Keratinocyte (primary cell): ENCODE measurements at regions not wholly inside any gene's neighbourhood (a gene's known extent, or its start where the extent isn't known, plus 50 kb on each side); places are given as distances from the start of the nearest gene placed in this dataset.

Experiments used
- DNase-seq: peaks from one replicate; pipeline ENCODE4 v3.0.0-alpha.2; 2011; ENCODE audit warnings: low read depth, missing footprints, low spot score
- FAIRE-seq: peaks from 2 replicates; lab custom pipeline; 2011; peaks lifted over from hg19 to GRCh38; lab: Jason Lieb, UNC
- H2AFZ ChIP-seq: 2 replicates; pipeline ENCODE4 v1.6.0; 2012; ENCODE audit warnings: low read length, control low read depth, inconsistent platforms; ENCODE audit not compliant: control insufficient read depth
- H3K27ac ChIP-seq: 2 replicates; pipeline ENCODE4 v1.5.1; 2011; ENCODE audit warnings: low read length; ENCODE audit not compliant: control insufficient read depth, insufficient read depth
- H3K27me3 ChIP-seq: 3 replicates; pipeline ENCODE4 v1.6.0; 2011; ENCODE audit warnings: low read length; ENCODE audit not compliant: control insufficient read depth, insufficient read depth; ENCODE audit errors: extremely low read depth
- H3K36me3 ChIP-seq, 2 experiments: 2 replicates in 1 of 2; 3 replicates in 1 of 2; pipeline ENCODE4 v1.5.1; 2011; ENCODE audit warnings: low read length in 2 of 2, mild to moderate bottlenecking in 1 of 2; ENCODE audit not compliant: control insufficient read depth in 2 of 2, insufficient read depth in 2 of 2; ENCODE audit errors: extremely low read depth in 1 of 2
- H3K4me1 ChIP-seq: 3 replicates; pipeline ENCODE4 v1.5.1; 2011; ENCODE audit warnings: low read length; ENCODE audit not compliant: control insufficient read depth, insufficient read depth; ENCODE audit errors: extremely low read depth
- H3K4me2 ChIP-seq: 3 replicates; pipeline ENCODE4 v1.6.0; 2011; ENCODE audit warnings: low read depth, low read length; ENCODE audit not compliant: control insufficient read depth, insufficient read depth; ENCODE audit errors: extremely low read depth
- H3K4me3 ChIP-seq, 3 experiments: fragments of 200-600 bp in 1 of 3; sonication (generic) in 1 of 3; 2 replicates in 2 of 3; 3 replicates in 1 of 3; pipeline ENCODE4 v1.5.1; 2011 to 2016; ENCODE audit warnings: low read length in 3 of 3, mild to moderate bottlenecking in 3 of 3, control low read depth in 2 of 3, inconsistent platforms in 1 of 3, low read depth in 1 of 3, mixed read lengths in 1 of 3, mixed run types in 1 of 3, moderate library complexity in 1 of 3; ENCODE audit not compliant: control insufficient read depth in 2 of 3, insufficient read depth in 2 of 3; ENCODE audit errors: extremely low read depth in 1 of 3
- H3K79me2 ChIP-seq: 2 replicates; pipeline ENCODE4 v1.6.0; 2012; ENCODE audit warnings: low read length; ENCODE audit not compliant: control insufficient read depth, insufficient read depth
- H3K9ac ChIP-seq: 3 replicates; pipeline ENCODE4 v1.6.0; 2011; ENCODE audit warnings: low read length; ENCODE audit not compliant: control insufficient read depth, insufficient read depth; ENCODE audit errors: extremely low read depth
- H3K9me1 ChIP-seq: 3 replicates; pipeline ENCODE4 v1.6.0; 2011; ENCODE audit warnings: low read length; ENCODE audit not compliant: control insufficient read depth, insufficient read depth; ENCODE audit errors: extremely low read depth
- H3K9me3 ChIP-seq: 2 replicates; pipeline ENCODE4 v1.5.1; 2012; ENCODE audit warnings: low read depth, low read length; ENCODE audit not compliant: control insufficient read depth
- H4K20me1 ChIP-seq: 3 replicates; pipeline ENCODE4 v1.6.0; 2011; ENCODE audit warnings: low read length; ENCODE audit not compliant: control insufficient read depth, insufficient read depth; ENCODE audit errors: extremely low read depth
- EZH2 ChIP-seq: IDR thresholded peaks from one replicate; pipeline ENCODE4 v1.6.1; 2012; ENCODE audit warnings: inconsistent platforms, mild to moderate bottlenecking, low read length, moderate library complexity
- dilution Hi-C: fragments of 300-500 bp; cut with MboI; formaldehyde crosslinking; loops from one replicate; pipeline ENCODE4 v1.7.0; 2020; ENCODE audit warnings: low sequenced_read_pairs; ENCODE audit not compliant: extremely low pct_ligation_motif_present
- TF ChIP-seq, protein P1 (sequence below), 3 experiments: IDR thresholded peaks in 1 of 3; conservative IDR thresholded peaks in 1 of 3; optimal IDR thresholded peaks in 1 of 3; 2 replicates in 2 of 3; 3 replicates in 1 of 3; pipeline versions ENCODE3 to v1.5.1; 2011; ENCODE audit warnings: low read length in 3 of 3, mild to moderate bottlenecking in 3 of 3, moderate library complexity in 2 of 3, control low read depth in 1 of 3, inconsistent platforms in 1 of 3; ENCODE audit not compliant: insufficient read depth in 2 of 3; ENCODE audit errors: extremely low read depth in 1 of 3

DNA sequence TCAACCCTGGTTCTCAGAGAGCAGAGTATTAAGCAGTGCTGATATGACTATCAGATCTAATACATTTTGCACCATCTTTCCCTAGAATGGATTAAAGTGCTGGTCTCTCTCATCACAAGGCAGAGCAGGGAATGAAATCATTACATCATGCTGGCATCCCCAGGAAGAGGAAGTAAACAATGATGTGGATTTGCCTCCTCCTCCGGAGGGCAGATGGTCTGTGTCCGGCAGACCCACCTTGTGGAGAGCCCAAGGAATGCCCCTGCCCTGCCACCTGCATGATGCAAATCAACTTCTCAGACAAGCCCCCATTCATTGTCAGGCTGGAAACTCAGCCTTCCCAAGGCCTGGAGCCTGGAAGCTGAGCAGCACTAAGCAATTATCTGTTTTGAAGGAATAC lies 1149.1 kb downstream of the VRK1 start:
- H3K27me3 ChIP-seq: no peaks in the 10 kb centered on the region
- H3K27ac ChIP-seq: no peak overlapping the region
- peaks cover 12% of the 10 kb centered on the region for H3K4me1 ChIP-seq
- H3K9ac ChIP-seq: no peak overlapping the region
- TF ChIP-seq, protein P1, sequence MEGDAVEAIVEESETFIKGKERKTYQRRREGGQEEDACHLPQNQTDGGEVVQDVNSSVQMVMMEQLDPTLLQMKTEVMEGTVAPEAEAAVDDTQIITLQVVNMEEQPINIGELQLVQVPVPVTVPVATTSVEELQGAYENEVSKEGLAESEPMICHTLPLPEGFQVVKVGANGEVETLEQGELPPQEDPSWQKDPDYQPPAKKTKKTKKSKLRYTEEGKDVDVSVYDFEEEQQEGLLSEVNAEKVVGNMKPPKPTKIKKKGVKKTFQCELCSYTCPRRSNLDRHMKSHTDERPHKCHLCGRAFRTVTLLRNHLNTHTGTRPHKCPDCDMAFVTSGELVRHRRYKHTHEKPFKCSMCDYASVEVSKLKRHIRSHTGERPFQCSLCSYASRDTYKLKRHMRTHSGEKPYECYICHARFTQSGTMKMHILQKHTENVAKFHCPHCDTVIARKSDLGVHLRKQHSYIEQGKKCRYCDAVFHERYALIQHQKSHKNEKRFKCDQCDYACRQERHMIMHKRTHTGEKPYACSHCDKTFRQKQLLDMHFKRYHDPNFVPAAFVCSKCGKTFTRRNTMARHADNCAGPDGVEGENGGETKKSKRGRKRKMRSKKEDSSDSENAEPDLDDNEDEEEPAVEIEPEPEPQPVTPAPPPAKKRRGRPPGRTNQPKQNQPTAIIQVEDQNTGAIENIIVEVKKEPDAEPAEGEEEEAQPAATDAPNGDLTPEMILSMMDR (optimal IDR thresholded peaks at IDR 0.05 in 1 of 3, IDR thresholded peaks at IDR 0.05 in 1 of 3, conservative IDR thresholded peaks at IDR 0.05 in 1 of 3; ENCODE audit: extremely low read depth in 1 of 3, insufficient read depth in 2 of 3, low read length in 3 of 3): no peak
- TF ChIP-seq EZH2: no peak
- no peaks in the 10 kb centered on the region for H4K20me1 ChIP-seq
- H3K4me2 ChIP-seq: no peak overlapping the region
- FAIRE-seq: no peak
- DNase-seq: no peak
- H2AFZ ChIP-seq: no peak overlapping the region
- H3K9me1 ChIP-seq: no peaks in the 10 kb centered on the region
- no peaks in the 10 kb centered on the region for H3K79me2 ChIP-seq
- no peak overlapping the region for H3K4me3 ChIP-seq
- no peaks in the 10 kb centered on the region for H3K36me3 ChIP-seq
- no peaks in the 10 kb centered on the region for H3K9me3 ChIP-seq
- dilution Hi-C loops: no loop called here

DNA sequence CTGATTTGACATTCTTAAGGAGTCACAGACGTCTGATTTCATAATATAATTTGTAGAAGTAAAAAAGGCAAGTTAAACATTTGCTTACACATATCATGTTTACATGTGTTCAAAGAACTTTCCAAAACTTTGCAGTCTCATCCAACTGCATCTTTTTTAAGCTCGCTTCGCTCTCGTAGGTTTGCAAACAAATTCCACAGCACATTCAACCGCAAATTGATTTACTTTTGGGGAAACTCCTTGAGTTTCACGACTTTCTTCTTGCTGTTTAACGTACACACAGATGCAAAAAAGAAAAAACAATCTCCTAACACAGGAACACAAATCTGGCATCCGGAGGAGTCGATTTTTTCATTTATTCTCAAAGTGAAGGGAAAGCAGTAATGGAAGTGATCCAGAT lies 1149.5 kb downstream of the VRK1 start:
- no peak overlapping the region for H3K27ac ChIP-seq
- no peaks in the 10 kb centered on the region for H3K9me3 ChIP-seq
- no peaks in the 10 kb centered on the region for H3K27me3 ChIP-seq
- no peak overlapping the region for H3K9ac ChIP-seq
- no peak overlapping the region for H3K4me3 ChIP-seq
- no peaks in the 10 kb centered on the region for H3K9me1 ChIP-seq
- H3K36me3 ChIP-seq: no peaks in the 10 kb centered on the region
- H3K4me2 ChIP-seq: no peak overlapping the region
- no peaks in the 10 kb centered on the region for H3K79me2 ChIP-seq
- peaks cover 12% of the 10 kb centered on the region for H3K4me1 ChIP-seq
- DNase-seq (no peak), FAIRE-seq (no peak)
- TF ChIP-seq EZH2: no peak
- TF ChIP-seq, protein P1 (optimal IDR thresholded peaks at IDR 0.05 in 1 of 3, IDR thresholded peaks at IDR 0.05 in 1 of 3, conservative IDR thresholded peaks at IDR 0.05 in 1 of 3; ENCODE audit: extremely low read depth in 1 of 3, insufficient read depth in 2 of 3, low read length in 3 of 3): no peak
- dilution Hi-C loops: no loop called here
- no peaks in the 10 kb centered on the region for H4K20me1 ChIP-seq
- H2AFZ ChIP-seq: no peak overlapping the region
